DND-41 (cell line): ENCODE measurements at regions not wholly inside any gene's neighbourhood (a gene's known extent, or its start where the extent isn't known, plus 50 kb on each side); places are given as distances from the start of the nearest gene placed in this dataset.
A peak's percentile ranks its signal among the peaks of the same experiment; 100 is the strongest.

ENCODE experiments used
- EZH2 ChIP-seq: IDR thresholded peaks from 3 replicates; pipeline ENCODE4 v1.6.1; 2012; ENCODE audit warnings: borderline replicate concordance, low read depth, mild to moderate bottlenecking, moderate library complexity, low read length, inconsistent platforms; ENCODE audit not compliant: severe bottlenecking
- TF ChIP-seq, protein P1 (sequence below): IDR thresholded peaks from 2 replicates; pipeline ENCODE4 v1.5.1; 2012; ENCODE audit warnings: borderline replicate concordance, low read length, moderate library complexity, mild to moderate bottlenecking; ENCODE audit not compliant: poor library complexity, severe bottlenecking; ENCODE audit errors: extremely low read depth

GRCh38 chr19:21626924-21627697 is 121.7 kb downstream of the ZNF429 start:
- TF ChIP-seq, protein P1, sequence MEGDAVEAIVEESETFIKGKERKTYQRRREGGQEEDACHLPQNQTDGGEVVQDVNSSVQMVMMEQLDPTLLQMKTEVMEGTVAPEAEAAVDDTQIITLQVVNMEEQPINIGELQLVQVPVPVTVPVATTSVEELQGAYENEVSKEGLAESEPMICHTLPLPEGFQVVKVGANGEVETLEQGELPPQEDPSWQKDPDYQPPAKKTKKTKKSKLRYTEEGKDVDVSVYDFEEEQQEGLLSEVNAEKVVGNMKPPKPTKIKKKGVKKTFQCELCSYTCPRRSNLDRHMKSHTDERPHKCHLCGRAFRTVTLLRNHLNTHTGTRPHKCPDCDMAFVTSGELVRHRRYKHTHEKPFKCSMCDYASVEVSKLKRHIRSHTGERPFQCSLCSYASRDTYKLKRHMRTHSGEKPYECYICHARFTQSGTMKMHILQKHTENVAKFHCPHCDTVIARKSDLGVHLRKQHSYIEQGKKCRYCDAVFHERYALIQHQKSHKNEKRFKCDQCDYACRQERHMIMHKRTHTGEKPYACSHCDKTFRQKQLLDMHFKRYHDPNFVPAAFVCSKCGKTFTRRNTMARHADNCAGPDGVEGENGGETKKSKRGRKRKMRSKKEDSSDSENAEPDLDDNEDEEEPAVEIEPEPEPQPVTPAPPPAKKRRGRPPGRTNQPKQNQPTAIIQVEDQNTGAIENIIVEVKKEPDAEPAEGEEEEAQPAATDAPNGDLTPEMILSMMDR, result peak; percentile 19
- TF ChIP-seq EZH2, result no peak
